ENCODE measurements at regions not wholly inside any gene's neighbourhood (a gene's known extent, or its start where the extent isn't known, plus 50 kb on each side); places are given as distances from the start of the nearest gene placed in this dataset.

DNA sequence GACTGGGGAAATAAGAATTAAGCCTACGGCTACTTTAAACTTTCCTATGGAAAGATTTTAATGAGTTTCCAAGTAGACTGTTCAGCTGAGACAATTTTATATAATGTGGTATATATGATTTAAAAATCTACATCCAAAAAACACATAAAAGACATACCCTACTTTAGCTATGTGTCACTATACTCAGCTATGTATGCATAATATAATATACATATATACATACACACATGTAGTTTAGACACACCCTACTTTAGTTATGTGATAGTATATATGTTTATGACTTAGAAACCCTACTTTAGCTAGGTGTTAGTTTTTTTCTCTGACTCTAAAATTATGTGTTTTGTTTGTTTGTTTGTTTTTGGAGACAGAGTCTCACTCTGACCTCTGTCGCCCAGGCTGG lies 100.5 kb upstream of the DAB2 start:
- DNase-seq = no peak

DNA sequence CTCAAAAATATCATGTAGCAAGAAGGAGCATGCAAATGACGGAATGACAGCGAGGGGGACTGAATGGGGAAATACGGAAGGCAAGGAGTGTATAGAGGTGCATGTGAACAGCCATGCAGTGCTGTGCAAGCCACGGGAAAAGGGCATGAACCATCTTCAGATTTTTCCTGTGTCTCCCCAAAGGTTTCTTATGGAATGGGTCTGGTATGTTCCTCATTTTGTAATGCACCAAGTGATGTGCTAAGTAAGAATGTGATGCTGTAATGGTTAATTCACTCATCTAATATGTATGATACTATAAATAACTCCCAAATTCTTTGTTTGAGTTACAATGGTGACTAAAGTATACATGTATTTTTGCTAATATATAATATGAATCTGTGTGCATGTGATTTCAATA lies 99.0 kb upstream of the DAB2 start:
- DNase-seq = no peak

DNA sequence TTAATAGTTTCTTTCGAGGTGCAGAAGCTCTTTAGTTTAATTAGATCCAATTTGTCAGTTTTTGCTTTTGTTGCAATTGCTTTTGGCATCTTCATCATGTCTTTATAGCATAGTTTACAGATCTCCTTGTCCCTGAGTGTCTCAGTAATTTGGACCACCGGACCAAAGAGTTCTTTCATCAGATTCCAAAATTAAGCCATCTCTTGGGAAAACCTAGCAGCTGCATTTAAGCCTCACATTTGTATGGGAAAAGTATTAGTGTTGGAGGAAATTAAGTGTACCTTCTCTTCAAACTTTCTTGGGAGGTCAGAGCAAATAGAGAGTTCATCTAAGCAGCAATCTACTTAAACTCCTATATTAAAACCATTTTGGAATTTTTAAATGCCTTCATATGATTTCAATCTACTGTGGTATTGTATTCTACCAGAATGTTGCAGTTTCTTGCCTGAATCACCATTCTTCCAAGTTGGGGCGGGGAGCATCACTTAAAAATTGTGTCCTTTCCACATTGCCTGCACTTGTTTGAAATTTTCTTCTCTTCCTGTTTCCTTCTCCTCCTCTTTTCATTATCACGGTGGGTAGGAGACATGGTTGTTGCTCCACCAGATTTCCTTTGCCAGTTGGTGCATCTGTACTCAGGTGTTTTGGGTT lies 97.3 kb upstream of the DAB2 start:
- no peak for DNase-seq

DNA sequence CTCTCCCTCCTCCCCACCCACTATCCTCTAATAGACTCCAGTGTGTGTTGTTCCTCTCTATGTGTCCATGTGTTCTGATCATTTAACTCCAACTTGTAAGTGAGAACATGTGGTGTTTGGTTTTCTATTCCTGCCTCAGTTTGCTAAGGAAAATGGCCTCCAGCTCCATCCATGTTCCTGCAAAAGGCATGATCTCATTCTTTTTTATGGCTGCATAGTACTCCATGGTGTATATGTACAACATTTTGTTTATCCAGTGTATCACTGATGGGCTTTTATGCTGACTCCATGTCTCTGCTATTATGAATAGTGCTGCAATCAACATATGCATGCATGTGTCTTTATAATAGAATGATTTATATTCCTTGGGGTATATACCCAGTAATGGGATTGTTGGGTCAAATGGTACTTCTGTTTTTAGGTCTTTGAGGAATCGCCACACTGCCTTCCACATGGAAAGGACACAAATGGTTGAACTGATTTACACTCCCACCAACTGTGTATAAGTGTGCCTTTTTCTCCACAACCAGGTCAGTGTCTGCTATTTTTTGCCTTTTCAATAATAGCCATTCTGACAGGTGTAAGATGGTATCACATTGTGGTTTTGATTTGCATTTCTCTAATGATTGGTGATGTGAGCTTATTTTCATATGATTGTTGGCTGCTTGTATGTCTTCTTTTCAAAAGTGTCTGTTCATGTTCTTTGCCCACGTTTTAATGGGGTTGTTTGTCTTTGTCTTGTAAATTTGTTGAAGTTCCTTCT lies 96.5 kb upstream of the DAB2 start:
- no peak for DNase-seq

DNA sequence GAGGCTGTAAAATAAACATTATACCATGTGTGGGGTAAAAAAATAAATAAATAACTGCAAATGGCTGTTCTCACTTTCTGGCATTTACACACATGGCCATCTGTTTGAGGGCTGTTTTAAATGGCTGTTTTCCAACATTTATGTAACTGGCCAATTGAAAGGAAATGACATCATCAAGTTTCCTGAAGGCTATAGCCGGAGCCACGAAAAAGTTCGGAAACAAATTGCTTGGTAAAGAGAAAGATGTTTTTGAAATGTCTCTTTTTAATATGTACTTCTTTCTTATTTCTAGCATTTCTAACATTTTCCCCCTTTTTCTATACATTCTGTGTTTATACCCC lies 95.4 kb upstream of the DAB2 start:
- no peak for DNase-seq

DNA sequence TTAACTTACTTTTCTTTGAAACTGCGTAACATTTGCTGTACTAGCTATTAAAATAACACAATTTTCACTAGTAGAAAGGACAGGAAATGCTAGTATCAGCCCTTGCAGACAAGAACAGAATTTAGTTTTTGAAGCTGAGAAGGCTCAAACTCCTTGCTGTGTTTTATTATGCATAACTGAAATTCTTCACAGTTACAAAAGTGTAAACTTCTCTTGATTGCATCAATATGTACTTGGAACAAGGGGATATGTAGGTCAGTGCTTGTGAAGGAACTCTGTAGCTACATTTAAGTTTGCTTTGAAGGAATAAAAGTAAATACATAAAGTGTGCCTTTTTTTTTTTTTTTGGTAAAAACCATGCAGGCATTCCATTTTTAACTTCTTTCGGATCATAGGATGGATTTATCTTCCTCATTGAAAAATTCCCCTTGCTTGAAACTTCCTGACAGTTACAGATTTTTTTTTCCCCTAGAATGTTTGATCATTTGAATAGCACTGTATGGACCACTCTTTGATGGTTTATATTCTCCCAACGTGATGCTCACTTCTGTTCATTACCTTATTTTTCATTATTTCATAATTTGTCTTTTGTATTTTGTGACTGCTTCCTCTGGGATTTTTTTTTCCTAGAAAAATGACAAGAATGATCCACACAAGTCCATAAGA lies 94.9 kb upstream of the DAB2 start:
- DNase-seq = no peak

DNA sequence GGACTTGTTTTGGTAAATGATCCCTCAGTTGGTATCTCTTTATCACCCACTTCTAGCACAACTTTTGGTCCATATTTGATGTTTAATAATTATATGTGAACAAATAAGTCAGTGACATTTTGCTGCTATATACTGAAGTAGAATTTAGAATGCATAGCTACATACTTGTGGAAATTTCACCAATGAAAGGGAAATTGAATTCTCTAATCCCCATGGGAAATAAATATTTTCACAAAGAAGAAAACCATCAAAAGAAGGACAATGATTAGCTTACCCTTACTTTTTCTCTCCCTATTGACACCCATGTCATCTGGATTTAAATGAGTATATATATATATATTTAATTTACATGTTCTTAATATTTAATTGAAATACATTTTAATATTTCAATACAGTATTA lies 94.3 kb upstream of the DAB2 start:
- DNase-seq = no peak

DNA sequence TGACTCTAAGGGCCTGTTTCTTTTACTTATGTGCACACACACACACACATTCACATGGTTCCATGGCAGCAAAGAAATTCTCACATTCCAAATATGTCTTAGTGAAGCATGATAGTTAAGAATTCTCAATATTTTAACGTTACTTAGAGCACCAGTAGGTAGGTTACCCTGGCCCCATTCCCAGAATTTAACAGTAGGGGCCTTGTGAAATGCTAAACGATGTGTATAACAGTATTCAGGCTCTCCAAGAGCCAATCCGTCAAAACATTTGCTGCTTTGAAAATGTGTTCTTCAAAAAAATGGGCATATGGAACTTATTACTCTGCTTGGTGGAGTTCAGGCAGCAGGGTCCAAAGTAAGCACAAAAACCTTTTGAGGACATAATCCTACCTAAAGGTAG lies 93.7 kb upstream of the DAB2 start:
- DNase-seq = no peak

DNA sequence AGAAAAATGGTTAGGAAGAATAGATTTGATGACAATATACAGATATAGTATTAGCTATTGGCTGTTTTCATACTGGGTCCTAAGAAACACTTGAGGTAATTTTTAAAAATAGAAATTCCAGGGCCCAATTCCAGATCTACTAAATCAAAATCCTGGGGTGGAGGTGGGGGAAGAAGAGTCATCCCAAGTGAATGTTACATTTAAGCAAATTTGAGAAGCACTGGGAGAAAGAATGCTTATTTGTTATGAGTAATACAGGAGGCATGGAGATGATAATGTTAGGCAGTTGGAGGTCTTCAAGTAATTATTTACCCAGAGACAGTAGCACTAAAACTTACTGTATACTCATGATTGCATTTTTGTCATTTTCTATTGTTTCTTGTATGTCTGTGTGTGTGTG lies 93.0 kb upstream of the DAB2 start:
- no peak for DNase-seq

DNA sequence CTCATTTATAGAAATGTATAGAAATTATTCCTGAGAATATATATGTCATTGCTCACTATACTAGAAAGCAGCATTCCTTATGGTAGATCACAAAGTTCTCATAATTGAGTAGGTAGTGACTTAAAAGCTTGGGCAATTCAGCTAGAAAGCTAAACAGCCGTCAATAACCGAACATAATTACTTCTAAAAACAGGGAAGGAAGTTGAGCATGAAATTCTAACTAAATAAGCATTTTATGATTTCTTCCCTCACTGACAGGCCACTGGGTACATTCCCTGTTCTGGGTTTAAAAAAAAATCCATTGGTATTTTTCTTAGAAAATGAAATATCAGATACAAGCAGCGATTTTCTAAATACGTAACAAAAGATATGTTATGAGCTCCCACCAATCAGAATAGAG lies 91.1 kb upstream of the DAB2 start:
- DNase-seq = no peak

DNA sequence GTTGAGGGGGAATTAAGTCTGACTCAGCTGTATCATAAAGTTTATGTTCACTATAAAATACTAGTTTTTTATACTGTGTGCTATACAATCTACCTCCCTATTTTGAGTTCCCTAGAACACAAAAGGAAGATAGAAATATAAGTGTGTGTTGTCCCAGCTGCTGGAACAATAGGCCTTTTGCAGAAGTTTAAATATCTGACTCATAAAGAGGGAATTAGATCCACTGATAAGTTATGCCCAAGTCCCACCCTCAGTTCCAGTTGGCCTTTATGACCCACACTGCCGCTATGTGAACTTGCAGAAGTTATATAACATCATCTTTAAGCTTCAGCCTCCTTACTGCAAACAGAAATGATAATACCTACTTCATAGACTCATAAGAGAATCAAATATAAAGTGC lies 88.5 kb upstream of the DAB2 start:
- no peak for DNase-seq

DNA sequence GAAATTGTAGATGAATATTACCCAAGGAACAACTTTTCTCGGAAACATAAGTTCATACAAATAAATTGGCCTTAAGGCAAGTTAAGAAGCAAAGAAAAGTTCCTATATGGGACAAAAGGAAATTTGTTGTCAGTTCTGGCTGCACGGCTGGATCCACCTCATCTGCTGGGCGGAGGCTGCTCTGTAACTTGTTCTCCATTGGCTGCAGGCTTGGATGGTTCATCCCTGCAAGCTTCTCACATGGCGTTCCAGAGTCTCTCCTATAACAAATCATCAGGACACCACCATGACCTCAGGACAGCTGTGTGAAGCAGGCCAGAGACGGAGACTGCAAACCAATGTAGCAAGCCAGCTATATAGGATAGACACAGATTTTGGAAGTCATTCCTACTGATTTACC lies 81.4 kb upstream of the DAB2 start:
- no peak for DNase-seq

DNA sequence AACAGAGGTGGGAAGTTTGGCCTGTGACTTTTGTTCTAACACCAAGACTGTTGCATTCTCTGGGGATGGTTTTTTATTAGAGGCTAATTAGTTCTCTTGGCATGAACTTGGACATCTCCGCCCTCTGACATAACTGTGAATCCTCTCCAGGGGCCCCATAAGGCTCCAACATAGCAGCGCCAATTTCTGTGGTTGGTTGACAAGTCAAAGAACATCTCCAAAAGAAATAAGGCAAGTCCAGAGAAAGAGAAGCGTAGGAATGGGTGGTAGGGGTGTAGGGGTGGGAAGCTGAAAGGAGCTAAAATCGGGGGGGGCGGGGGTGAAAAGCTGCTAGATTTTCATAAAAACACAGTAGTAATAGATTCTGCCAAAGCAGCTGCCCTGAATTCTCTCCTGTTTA lies 81.0 kb upstream of the DAB2 start:
- no peak for DNase-seq

DNA sequence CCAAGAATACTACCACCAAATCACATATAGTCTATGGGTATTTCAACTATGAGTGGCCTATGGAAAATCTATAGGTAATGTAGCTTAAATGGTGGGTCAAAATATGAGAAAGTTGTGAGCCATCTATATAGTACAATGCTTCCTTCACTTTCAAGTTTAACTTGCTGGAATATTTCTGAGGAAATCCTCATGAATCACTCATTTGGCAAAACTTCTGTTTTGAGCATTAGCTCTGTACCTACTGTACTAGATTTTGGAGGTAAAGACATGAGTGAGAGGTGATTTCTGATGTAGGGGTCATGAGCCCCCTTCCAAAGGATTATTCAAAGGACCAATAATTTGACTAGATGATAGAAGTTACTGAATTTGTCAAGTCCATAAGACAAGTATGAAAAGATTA lies 80.6 kb upstream of the DAB2 start:
- no peak for DNase-seq

DNA sequence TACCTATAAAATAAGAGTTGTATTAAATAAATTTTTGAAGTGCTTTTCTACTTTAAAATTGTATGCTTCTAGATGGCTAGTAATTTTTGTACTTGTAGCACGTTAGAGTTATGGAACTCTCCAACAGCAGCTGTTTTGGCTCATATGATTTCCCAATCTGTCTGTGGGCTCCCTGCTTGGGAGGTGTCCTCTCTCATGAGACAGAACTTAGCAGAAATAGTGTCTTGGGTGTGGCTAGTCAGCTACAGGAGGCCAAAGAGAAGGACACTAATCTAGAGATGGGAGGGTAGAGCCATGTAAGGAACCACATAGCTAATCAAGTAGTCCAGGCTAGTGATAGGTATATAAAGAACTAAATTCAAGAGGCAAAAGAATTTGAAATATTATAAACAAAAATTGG lies 78.4 kb upstream of the DAB2 start:
- DNase-seq = no peak

DNA sequence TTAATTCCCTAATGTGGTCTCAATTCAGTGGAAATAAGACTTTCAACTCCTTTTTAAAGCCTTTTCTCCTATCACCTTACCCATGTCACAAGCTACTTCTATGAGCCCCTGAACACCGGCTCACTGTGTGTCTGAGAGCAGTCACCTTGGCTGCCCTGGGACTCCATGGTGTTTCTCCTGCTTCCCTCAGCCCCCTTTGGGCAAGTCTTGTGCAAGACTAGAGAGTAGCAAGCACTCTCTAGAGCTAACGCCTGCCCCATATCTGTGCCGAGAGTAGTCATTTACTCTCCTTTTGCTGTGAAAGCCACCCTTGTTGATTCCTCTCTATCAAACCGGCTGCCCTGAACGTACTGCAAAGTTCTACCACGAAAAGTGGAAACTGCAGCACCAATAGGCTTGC lies 77.9 kb upstream of the DAB2 start:
- DNase-seq = no peak

DNA sequence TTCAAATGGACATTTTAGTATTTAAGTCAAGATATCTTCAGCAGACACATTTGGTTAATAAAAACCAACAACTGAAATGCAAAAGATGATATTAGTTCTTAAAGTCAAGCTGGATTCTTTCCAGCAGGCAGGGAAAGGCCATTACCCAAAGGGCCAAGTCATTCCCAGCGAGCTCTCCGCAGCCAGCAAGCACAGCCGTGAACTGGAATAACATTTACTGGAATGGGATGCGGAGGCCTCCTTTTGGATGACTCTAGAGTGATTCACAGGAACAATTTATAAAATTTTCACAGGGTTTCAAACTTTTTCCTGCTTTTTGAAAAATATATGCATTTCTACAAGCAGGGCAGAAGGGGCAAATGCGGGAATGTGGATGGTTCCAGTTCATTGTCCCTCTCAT lies 76.6 kb upstream of the DAB2 start:
- DNase-seq = no peak

DNA sequence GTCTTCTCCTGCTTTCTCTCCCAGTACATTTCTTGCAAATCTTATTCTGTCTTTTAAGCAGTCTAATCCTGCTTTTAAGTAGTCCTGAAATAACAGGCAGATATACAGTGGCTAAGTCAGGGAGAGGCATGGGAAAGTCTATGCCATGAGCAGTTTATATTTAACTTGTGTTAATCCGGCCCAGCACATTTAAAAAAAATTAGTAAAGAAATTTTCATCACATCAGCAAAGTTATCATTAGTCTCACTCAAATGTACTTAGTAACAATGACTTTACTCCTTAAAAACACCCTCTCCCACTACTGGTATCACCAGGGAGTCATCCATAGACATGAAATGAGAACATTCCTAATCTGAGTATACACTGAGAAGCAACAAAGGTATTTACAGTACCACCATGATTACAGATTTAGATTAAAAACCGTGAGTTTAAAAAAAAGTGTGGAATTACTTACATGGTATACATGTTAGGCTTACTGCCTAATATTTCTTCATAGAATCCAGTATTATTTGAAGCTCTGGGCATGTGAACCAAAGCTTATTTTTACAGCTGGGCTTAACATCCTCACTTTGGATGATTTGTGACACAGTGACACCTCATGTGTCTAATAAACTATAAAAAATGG lies 75.9 kb upstream of the DAB2 start:
- DNase-seq = no peak

DNA sequence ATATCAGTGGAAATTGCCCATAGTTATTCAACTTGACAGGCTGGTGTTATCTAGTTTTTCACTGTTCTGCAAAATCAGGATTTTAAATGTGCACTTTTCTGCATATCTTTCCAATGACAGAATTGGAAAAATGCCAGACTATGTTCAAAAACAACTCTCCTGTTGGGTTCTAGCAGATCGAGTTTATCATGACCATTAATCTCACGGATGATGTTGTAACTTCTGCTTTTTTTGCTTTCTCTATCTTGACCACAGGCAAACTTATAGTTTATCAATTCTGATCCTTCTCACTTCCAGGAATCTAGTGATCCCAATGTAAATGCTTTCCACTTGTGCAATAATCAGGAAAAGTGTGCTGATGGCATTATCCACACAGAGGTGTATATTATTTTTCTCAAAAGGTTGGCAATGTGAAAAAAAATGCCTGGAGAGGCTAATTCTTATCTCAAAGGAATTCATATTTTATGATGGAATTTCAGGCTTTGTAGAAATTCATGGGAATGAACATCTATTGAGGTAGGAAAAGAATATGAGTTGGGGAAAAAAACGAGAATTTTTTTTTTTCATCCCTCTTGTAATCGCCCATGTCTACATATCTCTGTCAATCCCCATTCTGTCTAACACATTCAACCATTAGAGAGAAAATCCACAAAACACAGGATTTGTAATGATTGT lies 73.6 kb upstream of the DAB2 start:
- DNase-seq = no peak

DNA sequence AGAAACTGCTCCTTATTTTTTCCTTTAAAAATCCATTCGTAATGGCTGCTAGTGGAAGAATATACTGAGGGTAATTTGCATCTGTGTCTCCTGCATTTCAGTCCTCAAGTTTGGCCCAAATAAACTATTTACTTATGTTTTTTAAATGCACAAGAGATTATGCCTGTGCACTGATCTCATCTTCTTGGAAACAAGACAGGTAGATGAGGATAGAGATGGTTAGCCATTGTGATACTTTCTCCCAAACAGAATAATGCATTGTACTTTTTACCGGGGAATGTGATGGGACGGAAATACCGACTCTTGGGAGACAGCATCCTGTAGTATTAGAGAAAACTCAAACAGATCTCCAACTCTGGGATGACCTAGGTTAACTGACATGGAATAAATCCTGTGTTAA lies 72.5 kb upstream of the DAB2 start:
- no peak for DNase-seq

DNA sequence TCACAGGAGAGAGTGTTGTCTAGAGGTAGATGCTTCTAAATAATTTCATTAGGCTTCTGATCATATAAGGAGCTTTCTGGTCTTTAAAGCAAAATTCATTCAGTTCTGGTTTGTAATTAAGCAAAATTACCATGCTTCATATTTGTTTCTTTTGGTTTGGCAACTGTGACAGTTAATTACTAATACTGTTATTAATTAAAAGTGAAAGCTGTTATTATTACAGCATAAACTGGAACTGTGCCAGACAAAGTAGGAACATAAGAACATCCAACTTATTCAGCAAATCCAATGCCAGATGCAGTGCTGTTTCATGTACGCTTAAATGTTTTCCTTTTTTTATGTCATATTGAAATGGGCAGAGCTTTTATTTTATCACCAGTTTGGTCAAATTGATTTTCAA lies 70.4 kb upstream of the DAB2 start:
- DNase-seq = no peak

DNA sequence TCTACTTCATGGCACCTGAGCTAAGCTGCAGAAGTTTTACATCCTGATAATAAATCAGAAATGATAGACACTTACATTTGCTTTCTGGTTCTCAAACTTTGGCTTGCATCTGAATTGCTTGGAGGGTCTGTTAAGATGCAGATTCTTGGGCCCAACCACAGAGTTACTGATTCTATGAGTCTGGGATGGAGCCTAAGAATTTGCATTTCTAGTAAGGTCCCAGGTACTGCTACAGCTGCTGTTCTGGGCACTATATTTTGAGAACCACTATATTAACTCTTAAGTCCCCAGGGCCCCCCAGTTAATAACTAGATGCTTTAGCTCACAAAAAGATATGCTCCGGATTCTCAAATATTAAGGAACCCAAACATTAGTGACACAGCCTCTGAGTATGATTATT lies 69.8 kb upstream of the DAB2 start:
- DNase-seq = no peak

DNA sequence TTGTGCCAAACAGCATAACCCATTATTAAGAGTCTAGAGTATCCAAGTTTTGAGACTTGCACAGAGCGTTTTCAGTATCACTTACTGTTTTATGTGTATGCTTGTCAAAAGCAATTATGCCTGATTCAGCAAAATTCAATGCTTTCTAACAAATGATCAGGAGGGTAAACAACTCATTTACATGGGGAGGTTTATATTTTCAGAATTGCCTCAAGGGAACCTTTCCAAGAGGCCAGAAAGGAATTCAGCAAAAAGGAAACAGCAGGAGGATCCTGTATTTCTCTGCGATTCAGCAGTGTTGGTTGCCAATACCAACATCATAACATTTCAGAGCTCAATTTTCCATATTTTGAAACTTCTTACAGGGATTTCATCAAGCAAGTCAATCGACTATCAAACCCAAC lies 69.3 kb upstream of the DAB2 start:
- DNase-seq = no peak

DNA sequence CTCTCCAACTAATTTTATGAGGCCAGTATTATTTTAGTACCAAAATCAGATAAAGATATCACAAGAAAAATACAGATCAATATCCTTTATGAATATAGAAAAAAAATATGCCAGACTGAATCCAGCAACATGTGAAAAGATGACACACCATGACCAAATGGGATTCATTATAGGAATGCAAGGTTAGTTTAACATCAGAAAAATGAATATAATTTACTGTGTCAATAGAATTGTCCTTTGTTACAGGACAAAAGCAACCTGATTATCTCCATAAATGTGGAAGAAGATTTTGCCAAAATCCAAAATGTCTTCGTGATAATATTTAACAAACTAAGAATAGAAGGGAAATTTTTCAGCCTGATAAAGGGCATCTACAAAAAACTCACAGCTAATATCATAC lies 66.4 kb upstream of the DAB2 start:
- no peak for DNase-seq
